GM19324 (cell line): ENCODE measurements at regions not wholly inside any gene's neighbourhood (a gene's known extent, or its start where the extent isn't known, plus 50 kb on each side); places are given as distances from the start of the nearest gene placed in this dataset.
"Not testable (repeated sequence)": the region's sequence is repeated elsewhere in the genome, so short reads cannot be mapped to it uniquely, and the experiment has no call there.

Experiments used
- ATAC-seq: cut with Tn5 transposase; IDR thresholded peaks from one replicate; pipeline ENCODE4 v1.9.1; 2021; ENCODE audit warnings: mild to moderate bottlenecking, moderate library complexity; ENCODE audit not compliant: unreplicated experiment, low FRiP score

- ATAC-seq: no peak
Measured at GRCh38 chr9:89943728-89944127, 338.9 kb downstream of the GADD45G start.

GRCh38 chr9:89945133-89945532 lies 340.3 kb downstream of the GADD45G start:
- no peak for ATAC-seq

GRCh38 chr9:89946741-89947140 lies 341.9 kb downstream of the GADD45G start:
- ATAC-seq: no peak

- ATAC-seq: no peak
Measured at GRCh38 chr9:89949111-89949510, 344.3 kb downstream of the GADD45G start.

GRCh38 chr9:89951675-89952074 lies 346.9 kb downstream of the GADD45G start:
- ATAC-seq: no peak

- ATAC-seq: no peak
Measured at GRCh38 chr9:89952401-89952800, 347.6 kb downstream of the GADD45G start.

GRCh38 chr9:89953263-89953662 lies 348.5 kb downstream of the GADD45G start:
- ATAC-seq: not testable (repeated sequence)

GRCh38 chr9:89953824-89954615 lies 349.2 kb downstream of the GADD45G start:
- ATAC-seq: no peak

GRCh38 chr9:89955144-89955543 lies 350.3 kb downstream of the GADD45G start:
- ATAC-seq: no peak

- no peak for ATAC-seq
Measured at GRCh38 chr9:89955626-89956025, 350.8 kb downstream of the GADD45G start.

GRCh38 chr9:89956331-89956730 lies 351.5 kb downstream of the GADD45G start:
- ATAC-seq: no peak

GRCh38 chr9:89956907-89957306 lies 352.1 kb downstream of the GADD45G start:
- no peak for ATAC-seq

- ATAC-seq: no peak
Measured at GRCh38 chr9:89958086-89958485, 353.3 kb downstream of the GADD45G start.

GRCh38 chr9:89961616-89962341 lies 357.0 kb downstream of the GADD45G start:
- ATAC-seq: no peak

- no peak for ATAC-seq
Measured at GRCh38 chr9:89963280-89963679, 358.5 kb downstream of the GADD45G start.

GRCh38 chr9:89967527-89967926 lies 362.7 kb downstream of the GADD45G start:
- no peak for ATAC-seq

GRCh38 chr9:89969156-89969675 lies 364.4 kb downstream of the GADD45G start:
- no peak for ATAC-seq

GRCh38 chr9:89969881-89970639 lies 365.2 kb downstream of the GADD45G start:
- ATAC-seq: no peak

- ATAC-seq: no peak
Measured at GRCh38 chr9:89970701-89971100, 365.9 kb downstream of the GADD45G start.

- no peak for ATAC-seq
Measured at GRCh38 chr9:89972535-89972934, 367.7 kb downstream of the GADD45G start.

GRCh38 chr9:89974582-89974981 lies 369.8 kb downstream of the GADD45G start:
- ATAC-seq: no peak
